GM23338 (cell line): ENCODE measurements at regions not wholly inside any gene's neighbourhood (a gene's known extent, or its start where the extent isn't known, plus 50 kb on each side); places are given as distances from the start of the nearest gene placed in this dataset.

Source experiments
- CREB1 ChIP-seq: fragments of 250-450 bp; sonication (Bioruptor Pico); IDR thresholded peaks from 2 replicates; pipeline ENCODE4 v1.5.0; 2020; ENCODE audit warnings: low read depth, mild to moderate bottlenecking, moderate library complexity
- CTCF ChIP-seq, 2 experiments: fragments of 200-600 bp in 1 of 2; sonication (generic) in 1 of 2; conservative IDR thresholded peaks; 2 replicates each; pipeline versions ENCODE4 v1.5.1 to v1.6.1; 2016 to 2017; ENCODE audit warnings: antibody characterized with exemption in 2 of 2, low read depth in 2 of 2, mild to moderate bottlenecking in 2 of 2, moderate library complexity in 1 of 2
- ETS1 ChIP-seq: IDR thresholded peaks from 2 replicates; pipeline ENCODE4 v1.6.1; 2016; ENCODE audit warnings: antibody characterized with exemption
- EZH2 ChIP-seq: fragments of 200-600 bp; sonication (generic); IDR thresholded peaks from one replicate; pipeline ENCODE4 v1.8.0; 2017; ENCODE audit warnings: antibody characterized with exemption, mild to moderate bottlenecking, low read depth; ENCODE audit not compliant: unreplicated experiment
- EZH2phosphoT487 ChIP-seq: fragments of 200-600 bp; sonication (generic); IDR thresholded peaks from one replicate; pipeline ENCODE4 v1.8.1; 2018; ENCODE audit warnings: antibody characterized with exemption; ENCODE audit not compliant: unreplicated experiment
- JUNB ChIP-seq: IDR thresholded peaks from one replicate; pipeline ENCODE4 v1.6.1; 2016; ENCODE audit warnings: antibody characterized with exemption; ENCODE audit not compliant: unreplicated experiment
- REST ChIP-seq: IDR thresholded peaks from one replicate; pipeline ENCODE4 v1.6.1; 2018; ENCODE audit warnings: antibody characterized with exemption; ENCODE audit not compliant: unreplicated experiment

- TF ChIP-seq CREB1 (no peak), CTCF (conservative IDR thresholded peaks at IDR 0.05; ENCODE audit: low read depth in 2 of 2) (no peak), JUNB (no peak), EZH2phosphoT487 (no peak), ETS1 (no peak), REST (no peak), EZH2 (no peak)
Measured at GRCh38 chr3:189094539-189094938, 77.2 kb upstream of the TPRG1 start.
